ENCODE measurements at regions not wholly inside any gene's neighbourhood (a gene's known extent, or its start where the extent isn't known, plus 50 kb on each side); places are given as distances from the start of the nearest gene placed in this dataset.
A peak's percentile ranks its signal among the peaks of the same experiment; 100 is the strongest.

- no peak overlapping the region for H3K4me3 ChIP-seq
- H3K9me3 ChIP-seq = no peaks in the 10 kb centered on the region
- no peaks in the 10 kb centered on the region for H3K36me3 ChIP-seq
- TF ChIP-seq CTCF (IDR thresholded peaks at IDR 0.05) = no peak
- DNase-seq (no peak), ATAC-seq (no peak)
- H3K4me1 ChIP-seq = no peaks in the 10 kb centered on the region
- H3K27ac ChIP-seq = no peak overlapping the region
- no peaks in the 10 kb centered on the region for H3K27me3 ChIP-seq (ENCODE audit: low read depth)
- intact Hi-C loops (cut with DNase I) = no loop called here
Observed at GRCh38 chr3:5651351-5651750, 463.8 kb downstream of the EDEM1 start.

- Histone ChIP-seq H3K4me1 (no peaks in the 10 kb centered on the region), H3K9me3 (no peaks in the 10 kb centered on the region), H3K36me3 (no peaks in the 10 kb centered on the region), H3K27me3 (ENCODE audit: low read depth) (no peaks in the 10 kb centered on the region), H3K27ac (no peak overlapping the region), H3K4me3 (no peak overlapping the region)
- intact Hi-C loops (cut with DNase I) = no loop called here
- ATAC-seq (no peak), DNase-seq (no peak)
- TF ChIP-seq CTCF (IDR thresholded peaks at IDR 0.05) = no peak
Observed at GRCh38 chr3:5653426-5654143, 466.1 kb downstream of the EDEM1 start.

- no peaks in the 10 kb centered on the region for H3K36me3 ChIP-seq
- DNase-seq = no peak
- H3K4me1 ChIP-seq = no peaks in the 10 kb centered on the region
- ATAC-seq = peak; percentile 65 to 90
- no peak for TF ChIP-seq CTCF (IDR thresholded peaks at IDR 0.05)
- no peak overlapping the region for H3K27ac ChIP-seq
- no peaks in the 10 kb centered on the region for H3K27me3 ChIP-seq (ENCODE audit: low read depth)
- no peak overlapping the region for H3K4me3 ChIP-seq
- no peaks in the 10 kb centered on the region for H3K9me3 ChIP-seq
- intact Hi-C loops (cut with DNase I) = no loop called here
Observed at GRCh38 chr3:5657106-5657505, 469.6 kb downstream of the EDEM1 start.

- H3K36me3 ChIP-seq = no peaks in the 10 kb centered on the region
- H3K4me1 ChIP-seq = no peaks in the 10 kb centered on the region
- intact Hi-C loops (cut with DNase I) = no loop called here
Observed at GRCh38 chr3:5663601-5664000, 476.1 kb downstream of the EDEM1 start.

GRCh38 chr3:5666455-5666854 is 478.9 kb downstream of the EDEM1 start:
- no peak overlapping the region for H3K27ac ChIP-seq
- H3K9me3 ChIP-seq = peaks cover 13% of the 10 kb centered on the region
- intact Hi-C loops (cut with DNase I) = no loop called here
- H3K27me3 ChIP-seq (ENCODE audit: low read depth) = no peaks in the 10 kb centered on the region
- TF ChIP-seq CTCF (IDR thresholded peaks at IDR 0.05) = no peak
- ATAC-seq (no peak), DNase-seq (no peak)
- no peaks in the 10 kb centered on the region for H3K36me3 ChIP-seq
- H3K4me3 ChIP-seq = no peak overlapping the region
- H3K4me1 ChIP-seq = no peaks in the 10 kb centered on the region

More at GRCh38 chr3:5663601-5664000, 476.1 kb downstream of the EDEM1 start:
- DNase-seq = no peak
- Histone ChIP-seq H3K9me3 (peaks cover 13% of the 10 kb centered on the region), H3K27ac (no peak overlapping the region), H3K27me3 (ENCODE audit: low read depth) (no peaks in the 10 kb centered on the region), H3K4me3 (no peak overlapping the region)
- no peak for ATAC-seq
- no peak for TF ChIP-seq CTCF (IDR thresholded peaks at IDR 0.05)
